NCI-H748 (cell line): ENCODE measurements at regions not wholly inside any gene's neighbourhood (a gene's known extent, or its start where the extent isn't known, plus 50 kb on each side); places are given as distances from the start of the nearest gene placed in this dataset.
A peak's percentile ranks its signal among the peaks of the same experiment; 100 is the strongest.

Experiments
- DNase-seq: peaks from one replicate; lab custom pipeline; 2025; ENCODE audit not compliant: unreplicated experiment; lab: John Stamatoyannopoulos, UW

GRCh38 chr5:93886917-93887361 is 145.5 kb upstream of the POU5F2 start:
- peak; percentile 47 for DNase-seq

DNA sequence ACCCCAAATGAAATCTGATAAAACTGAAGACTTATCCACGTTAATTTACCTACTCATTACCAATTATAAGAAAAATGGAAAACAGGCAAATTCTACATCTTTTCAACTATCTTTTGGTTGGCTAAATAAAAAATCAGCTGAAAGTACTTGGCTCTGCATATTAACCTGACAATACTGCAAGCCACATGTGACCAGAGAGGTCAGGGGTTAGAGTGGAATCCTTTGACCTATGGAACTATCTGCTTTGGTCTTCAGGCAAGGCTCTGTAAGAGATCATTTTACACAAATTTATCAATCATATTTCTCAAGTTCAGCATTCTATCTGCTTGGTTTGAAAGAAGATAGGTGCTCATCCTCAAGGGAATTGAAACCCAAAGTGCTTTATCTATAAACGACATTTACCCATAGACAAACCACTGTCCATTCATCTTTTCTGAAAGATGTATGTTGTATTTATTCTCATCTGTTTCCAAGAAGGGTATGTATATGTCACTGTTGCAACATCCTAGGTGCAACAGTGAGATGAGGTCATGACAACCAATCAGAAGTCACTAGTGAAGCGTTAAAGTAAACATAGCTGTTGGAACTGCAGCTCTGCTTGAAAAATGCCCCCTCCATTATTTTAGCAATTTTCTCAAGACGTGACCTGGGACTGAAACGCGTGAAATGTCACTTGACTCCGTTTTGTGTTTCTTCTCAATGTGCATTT is 144.9 kb upstream of the POU5F2 start:
- DNase-seq: peak; percentile 92

DNA sequence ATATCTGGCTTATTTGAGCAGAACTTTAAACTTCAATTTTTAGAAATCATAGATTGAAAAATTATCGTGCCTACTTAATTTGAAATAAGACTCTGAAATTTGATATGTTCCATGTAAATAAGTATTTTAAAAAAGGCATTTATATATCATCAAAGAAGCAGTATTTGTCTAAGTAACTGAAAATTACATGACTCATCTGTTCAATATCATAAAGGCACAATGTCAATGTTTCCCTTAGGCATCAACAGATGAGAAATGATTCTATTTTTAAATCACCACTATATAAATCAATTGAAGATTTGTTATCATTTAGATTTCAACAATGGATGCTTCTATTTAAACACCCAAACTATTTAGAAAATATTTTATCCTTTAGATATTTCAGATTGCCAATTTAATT is 142.9 kb upstream of the POU5F2 start:
- DNase-seq: peak; percentile 64

- peak; percentile 84 for DNase-seq
Measured at GRCh38 chr5:93883459-93883858, 142.1 kb upstream of the POU5F2 start.

DNA sequence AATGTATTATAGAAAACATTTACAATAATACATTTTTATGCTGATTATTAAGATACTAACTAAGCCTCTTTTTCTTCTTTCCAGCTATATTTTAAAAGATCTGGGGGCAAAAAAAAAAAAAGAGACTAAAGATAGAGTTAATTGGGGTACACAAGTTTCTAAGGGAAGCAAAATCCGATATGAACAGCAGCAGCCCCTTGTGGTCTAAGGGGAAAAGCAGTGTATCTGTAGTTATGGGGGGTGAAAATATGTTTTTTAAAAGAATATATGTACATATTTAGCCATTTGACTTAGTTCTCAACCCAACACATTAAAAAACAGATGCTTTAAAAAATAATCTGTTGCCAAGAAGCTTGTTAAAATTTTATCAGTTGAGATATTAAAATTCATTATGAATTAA is 134.3 kb upstream of the POU5F2 start:
- DNase-seq: peak; percentile 44

- no peak for DNase-seq
Measured at GRCh38 chr5:93874491-93874890, 133.1 kb upstream of the POU5F2 start.

- DNase-seq: peak; percentile 38
Measured at GRCh38 chr5:93874080-93874479, 132.7 kb upstream of the POU5F2 start.

- DNase-seq: no peak
Measured at GRCh38 chr5:93873211-93873736, 131.9 kb upstream of the POU5F2 start.

GRCh38 chr5:93870649-93871048 is 129.2 kb upstream of the POU5F2 start:
- DNase-seq: no peak

DNA sequence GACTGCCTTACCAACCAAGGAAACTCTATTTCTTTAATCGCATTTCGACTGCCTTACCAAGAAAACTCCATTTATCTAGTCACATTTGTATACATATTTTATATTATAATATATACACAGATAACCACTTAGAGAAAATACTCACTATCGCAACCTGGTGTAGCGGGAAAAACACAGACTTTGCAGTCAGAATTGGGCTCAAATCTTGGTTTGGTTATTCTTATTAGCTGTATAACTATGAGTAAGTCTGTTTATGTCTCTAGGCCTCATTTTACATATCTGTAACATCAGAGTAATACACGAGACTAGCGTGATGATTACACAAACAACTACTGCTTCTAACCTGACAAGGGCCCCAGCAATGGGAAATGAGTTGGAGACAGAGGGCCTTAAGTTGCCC is 127.5 kb upstream of the POU5F2 start:
- DNase-seq: no peak

DNA sequence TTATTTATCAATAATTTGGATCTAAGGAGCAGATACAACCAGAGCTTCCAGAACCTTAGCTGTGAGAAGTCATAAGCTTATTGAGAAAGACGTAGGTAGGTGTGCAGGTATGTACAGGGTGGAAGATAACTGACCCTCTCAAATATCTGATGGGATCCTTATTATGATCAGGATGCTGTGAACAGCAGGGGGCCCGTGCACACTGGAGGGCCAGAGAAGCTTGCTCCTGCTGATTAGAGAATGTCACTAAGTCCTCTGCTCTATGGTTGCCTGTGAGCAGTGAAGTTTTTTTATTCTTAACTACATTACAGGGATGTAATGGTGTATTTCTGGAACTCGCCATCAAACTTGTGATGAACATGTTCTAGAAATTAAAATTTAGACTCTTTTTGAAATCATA is 108.9 kb upstream of the POU5F2 start:
- DNase-seq: no peak

DNA sequence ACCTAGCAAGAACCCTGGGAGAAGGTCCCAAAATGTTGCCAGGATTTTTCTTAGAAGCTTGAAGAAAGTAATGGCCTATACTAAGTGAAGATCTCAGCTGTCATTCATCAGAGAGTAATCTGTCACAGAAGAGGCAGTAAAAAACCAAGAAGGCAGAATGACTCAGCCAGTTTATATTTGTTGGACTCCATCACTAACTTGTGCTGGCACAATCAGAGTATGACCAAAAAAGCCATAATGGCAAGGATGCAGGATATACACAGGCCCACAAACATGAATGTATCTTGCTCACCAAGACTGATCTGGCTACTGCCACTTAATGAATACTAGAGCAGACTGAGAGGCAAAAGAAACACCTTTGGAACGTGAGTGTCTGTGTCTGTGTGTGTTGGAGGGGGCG is 104.0 kb upstream of the POU5F2 start:
- DNase-seq: no peak

DNA sequence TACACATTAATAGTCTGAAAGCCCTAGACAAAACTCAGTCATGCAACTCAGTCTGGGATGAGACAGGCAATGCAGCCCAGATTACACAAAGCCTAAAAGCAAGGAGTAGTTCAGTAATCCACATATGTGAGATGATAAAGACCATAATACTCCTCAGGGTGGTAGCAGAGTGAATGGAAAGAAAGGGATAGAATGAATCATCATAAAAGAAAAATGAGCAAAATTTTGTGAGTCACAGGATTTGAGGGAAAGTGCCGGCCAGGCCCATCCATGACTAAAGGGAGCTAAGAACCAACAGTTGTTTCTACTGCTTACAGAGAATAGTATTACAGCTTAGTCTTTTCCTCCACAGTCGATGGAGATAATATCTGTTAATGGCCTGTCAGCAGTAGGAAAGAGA is 90.0 kb upstream of the POU5F2 start:
- no peak for DNase-seq

- no peak for DNase-seq
Measured at GRCh38 chr5:93830893-93831292, 89.5 kb upstream of the POU5F2 start.

DNA sequence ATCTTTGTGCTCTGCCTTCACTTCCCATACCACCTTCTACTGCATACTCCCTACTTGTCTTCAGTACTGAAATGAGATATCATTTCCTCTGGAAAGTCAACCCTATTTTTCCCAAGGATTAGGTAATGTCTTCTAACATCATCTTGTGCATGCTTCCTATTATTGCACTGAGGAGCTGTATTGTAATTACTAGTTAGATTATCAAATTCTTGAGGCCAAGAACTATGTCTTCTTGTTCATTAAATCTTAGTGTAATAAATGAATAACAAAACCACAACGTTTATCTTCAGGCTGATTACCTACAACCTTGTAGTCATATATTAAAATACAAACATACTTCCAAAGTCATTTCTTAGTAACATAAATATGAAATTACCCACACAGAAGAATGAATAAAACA is 87.9 kb upstream of the POU5F2 start:
- no peak for DNase-seq

DNA sequence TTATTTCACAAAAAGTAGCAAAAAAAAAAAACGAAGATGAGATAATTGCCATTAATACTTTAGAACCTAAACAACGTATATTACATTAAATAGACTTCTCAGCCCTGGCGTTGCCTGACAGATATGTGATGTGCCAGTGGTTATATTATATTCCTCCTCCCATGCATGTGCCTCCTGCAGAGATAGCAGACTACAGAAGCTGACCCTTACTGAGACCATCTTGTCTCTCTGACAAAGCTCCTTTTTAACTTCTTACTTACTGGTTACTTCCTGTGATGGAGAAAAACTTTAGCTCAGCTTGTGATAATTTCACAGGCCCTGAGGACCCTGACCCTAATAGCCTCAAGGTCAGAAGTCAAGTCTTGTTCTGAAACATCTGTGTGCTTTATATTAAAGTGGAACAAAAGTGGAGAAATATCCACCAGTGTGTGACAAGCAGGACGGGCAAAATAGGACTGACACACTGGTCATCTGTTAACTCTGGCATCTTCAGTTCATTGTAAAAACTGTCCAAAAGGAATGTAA is 80.6 kb upstream of the POU5F2 start:
- no peak for DNase-seq

DNA sequence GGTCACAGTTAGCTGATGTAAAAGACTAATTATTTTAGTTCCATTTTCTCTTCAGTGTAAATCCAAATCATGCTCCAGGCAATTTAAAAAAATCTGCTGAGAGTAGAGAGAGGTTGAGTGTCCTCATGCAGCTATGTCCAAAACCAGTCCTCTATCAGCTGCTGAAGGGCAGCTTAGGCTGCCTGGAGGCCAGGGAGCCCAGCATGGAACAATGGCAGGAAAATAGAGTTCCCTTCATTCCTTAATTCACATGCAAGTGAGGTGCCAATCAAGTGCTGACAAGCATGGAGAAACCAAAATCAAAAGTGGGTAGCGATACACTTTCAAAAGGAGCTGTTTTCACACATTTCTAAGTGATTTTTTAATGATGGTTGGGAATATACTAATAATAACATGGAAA is 78.3 kb upstream of the POU5F2 start:
- DNase-seq: no peak

- DNase-seq: peak; percentile 38
Measured at GRCh38 chr5:93810780-93811179, 69.4 kb upstream of the POU5F2 start.

DNA sequence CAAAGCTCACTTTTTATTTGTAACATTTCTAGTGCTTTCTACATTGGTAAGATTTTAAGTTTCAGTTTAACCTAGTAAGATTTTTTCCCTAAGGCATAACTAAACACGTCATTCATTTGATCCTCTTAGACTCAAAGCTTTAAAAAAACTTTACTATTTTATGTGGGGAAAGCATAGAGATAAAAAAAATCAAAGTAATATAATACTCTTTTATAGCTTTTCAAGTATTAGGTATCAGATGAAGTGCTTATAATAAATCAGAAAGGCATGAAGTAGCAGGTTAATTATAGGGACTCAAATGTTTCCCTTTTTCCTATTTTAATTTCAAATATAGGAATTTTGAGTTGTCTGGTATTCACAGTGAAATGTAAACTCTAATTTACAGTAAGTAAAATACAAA is 68.0 kb upstream of the POU5F2 start:
- no peak for DNase-seq

- peak; percentile 93 for DNase-seq
Measured at GRCh38 chr5:93807846-93808245, 66.4 kb upstream of the POU5F2 start.

DNA sequence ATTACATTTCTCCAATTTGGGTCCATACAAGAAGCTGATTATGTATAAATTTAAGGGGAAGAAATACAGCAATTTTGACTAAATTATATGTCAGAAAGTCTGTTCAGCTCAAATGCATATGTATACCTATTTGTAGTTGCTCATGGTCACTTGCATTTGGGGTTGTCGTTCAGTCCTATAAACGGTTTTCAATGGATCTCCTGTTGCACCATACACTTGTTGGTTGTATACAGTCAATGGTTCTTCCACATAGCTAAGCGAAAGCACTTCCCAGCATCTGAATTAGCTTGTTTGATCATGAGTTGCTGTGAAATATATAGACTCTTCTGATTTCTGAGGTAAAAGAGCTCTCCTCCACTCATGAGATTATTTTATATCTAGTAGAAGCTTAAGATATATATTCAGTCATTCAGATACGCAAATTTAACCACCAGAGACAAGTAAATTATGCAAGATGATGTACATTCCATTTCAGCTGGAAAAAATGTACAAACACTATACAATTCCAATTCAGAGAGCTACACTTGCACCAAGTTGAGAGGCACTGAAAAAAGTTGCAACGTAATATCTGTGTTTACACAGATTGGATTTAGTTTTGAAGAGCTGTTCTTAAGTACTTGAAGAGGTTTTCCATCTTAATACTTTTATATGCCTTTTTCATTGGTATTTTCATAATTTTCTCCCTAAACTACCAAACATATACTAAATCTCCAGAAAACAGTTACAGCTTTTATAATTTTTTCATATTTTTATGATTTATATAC is 64.4 kb upstream of the POU5F2 start:
- DNase-seq: peak; percentile 89
